Right lobe of liver (tissue), 4 donors: ENCODE measurements at regions not wholly inside any gene's neighbourhood (a gene's known extent, or its start where the extent isn't known, plus 50 kb on each side); places are given as distances from the start of the nearest gene placed in this dataset.

Source experiments
- POLR2A ChIP-seq: fragments of 450-650 bp; IDR thresholded peaks from one replicate; pipeline ENCODE4 v1.6.1; 2017; ENCODE audit warnings: antibody characterized with exemption, mild to moderate bottlenecking
- TF ChIP-seq, protein P1 (sequence below), 4 donors: fragments of 200-600 bp in 3 of 4; fragments of 450-650 bp in 1 of 4; IDR thresholded peaks; one replicate each; pipeline versions ENCODE4 v1.5.1 to v1.8.0; 2016 to 2022; ENCODE audit warnings: antibody characterized with exemption in 4 of 4, mild to moderate bottlenecking in 2 of 4
- donor health status: DM: no; HTN: no; CAD: no.
- donor health status: DM: no; HTN: no; CAD: no.
- donor health status: DM: no; HTN: yes; CAD: no.

DNA sequence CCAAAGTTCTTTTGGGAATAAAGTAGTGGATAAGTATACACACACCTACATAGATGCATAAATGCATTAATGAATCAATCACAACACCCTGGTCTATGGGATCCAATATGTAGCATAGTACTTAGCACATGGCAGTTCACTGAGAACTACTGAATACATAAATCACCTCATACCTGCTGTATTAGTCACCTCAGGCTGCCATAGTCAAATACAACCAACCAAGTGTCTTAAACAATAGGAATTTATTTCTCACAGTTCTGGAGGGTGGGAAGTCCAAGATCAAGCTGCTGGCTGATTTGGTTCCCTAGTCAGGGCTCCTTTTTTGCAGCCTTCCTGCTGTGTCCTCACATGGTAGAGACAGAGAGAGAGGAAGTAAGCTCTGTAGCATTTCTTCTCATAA lies 228.2 kb downstream of the NHLRC3 start:
- TF ChIP-seq, protein P1, sequence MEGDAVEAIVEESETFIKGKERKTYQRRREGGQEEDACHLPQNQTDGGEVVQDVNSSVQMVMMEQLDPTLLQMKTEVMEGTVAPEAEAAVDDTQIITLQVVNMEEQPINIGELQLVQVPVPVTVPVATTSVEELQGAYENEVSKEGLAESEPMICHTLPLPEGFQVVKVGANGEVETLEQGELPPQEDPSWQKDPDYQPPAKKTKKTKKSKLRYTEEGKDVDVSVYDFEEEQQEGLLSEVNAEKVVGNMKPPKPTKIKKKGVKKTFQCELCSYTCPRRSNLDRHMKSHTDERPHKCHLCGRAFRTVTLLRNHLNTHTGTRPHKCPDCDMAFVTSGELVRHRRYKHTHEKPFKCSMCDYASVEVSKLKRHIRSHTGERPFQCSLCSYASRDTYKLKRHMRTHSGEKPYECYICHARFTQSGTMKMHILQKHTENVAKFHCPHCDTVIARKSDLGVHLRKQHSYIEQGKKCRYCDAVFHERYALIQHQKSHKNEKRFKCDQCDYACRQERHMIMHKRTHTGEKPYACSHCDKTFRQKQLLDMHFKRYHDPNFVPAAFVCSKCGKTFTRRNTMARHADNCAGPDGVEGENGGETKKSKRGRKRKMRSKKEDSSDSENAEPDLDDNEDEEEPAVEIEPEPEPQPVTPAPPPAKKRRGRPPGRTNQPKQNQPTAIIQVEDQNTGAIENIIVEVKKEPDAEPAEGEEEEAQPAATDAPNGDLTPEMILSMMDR (IDR thresholded peaks at IDR 0.05), result no peak
- no peak for TF ChIP-seq POLR2A
